Suppressor macrophage treated with lipopolysaccharide for 4 hours (primary cell): ENCODE measurements at regions not wholly inside any gene's neighbourhood (a gene's known extent, or its start where the extent isn't known, plus 50 kb on each side); places are given as distances from the start of the nearest gene placed in this dataset.
"Not testable (repeated sequence)": the region's sequence is repeated elsewhere in the genome, so short reads cannot be mapped to it uniquely, and the experiment has no call there.

Experiments used
- DNase-seq: peaks from one replicate; pipeline ENCODE4 v3.0.0-alpha.2; 2020

GRCh38 chr6:139531148-139532115 lies 157.0 kb upstream of the CITED2 start:
- DNase-seq, result no peak

DNA sequence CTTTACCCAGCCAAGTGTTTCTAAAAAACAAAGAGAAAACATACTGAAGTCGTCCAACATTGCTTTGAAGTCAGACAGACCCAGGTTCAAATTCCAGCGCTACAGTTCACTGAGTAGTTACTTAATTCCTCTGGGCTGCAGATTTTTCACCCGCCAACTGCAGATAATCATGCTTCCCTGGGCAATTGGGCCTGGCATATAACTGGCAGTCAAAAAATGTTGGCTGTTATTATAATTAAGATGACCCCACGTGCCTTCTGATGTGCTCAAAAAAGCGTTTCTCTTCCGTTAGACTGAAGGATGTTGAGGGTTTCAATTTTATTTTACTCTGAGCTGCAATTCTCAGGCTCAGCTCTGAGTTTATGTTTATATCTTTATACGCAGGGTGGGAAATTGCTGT lies 156.1 kb upstream of the CITED2 start:
- no peak for DNase-seq

DNA sequence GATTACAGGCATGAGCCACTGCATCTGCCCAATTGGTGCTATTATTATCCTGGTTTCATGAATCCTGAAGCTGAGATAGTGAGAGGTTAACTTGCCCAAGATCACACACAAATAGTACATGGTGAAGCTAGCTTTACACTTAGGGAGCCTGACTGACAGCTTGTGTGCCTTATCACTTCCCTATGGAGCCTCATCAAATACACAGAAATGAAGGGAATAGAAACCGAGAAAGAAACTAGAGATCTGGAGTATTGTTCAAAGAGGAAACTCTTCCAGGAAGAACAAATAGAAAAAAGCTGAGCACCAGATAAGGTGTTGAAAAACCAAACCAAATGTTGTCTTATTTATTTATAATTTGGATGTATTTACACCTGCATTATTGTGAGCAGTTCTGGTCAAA lies 155.0 kb upstream of the CITED2 start:
- no peak for DNase-seq

DNA sequence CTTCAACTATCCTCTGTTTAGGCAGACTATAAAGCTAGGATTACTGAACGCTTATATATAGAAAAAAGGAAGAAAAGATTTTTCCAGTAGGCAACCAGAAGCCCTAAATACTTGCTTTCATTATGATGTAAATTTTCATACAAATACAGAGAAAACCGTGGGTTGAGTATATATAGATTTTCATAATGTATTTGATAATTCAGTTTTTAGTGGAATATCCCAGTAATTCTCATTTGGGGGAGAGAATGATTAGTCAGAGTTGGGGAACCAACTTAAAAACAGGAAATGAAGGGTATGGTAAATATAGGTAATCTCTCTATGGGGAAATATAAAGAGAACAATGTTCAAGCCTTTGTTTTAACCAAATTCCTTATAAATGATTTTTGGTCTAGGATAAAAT lies 154.0 kb upstream of the CITED2 start:
- DNase-seq, result no peak

DNA sequence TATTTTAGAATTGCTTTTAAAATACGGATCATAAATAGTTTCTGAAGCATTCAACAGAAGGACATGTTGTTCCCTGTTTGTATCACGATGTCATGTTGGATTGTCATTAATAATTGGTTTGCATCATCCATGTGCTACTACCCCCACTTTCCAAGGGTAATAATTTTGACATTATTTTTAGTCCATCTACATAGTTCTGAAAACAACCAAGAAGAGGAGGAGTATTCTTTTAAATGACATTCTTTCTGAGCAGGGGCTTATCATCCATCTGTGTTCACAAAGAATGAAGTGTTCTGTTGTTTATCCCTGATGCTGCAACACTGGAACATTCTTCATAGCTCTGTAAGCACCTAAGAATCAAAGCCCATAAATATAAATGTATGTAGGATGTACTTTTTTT lies 151.0 kb upstream of the CITED2 start:
- DNase-seq, result no peak

- no peak for DNase-seq
Measured at GRCh38 chr6:139523986-139524385, 149.5 kb upstream of the CITED2 start.

DNA sequence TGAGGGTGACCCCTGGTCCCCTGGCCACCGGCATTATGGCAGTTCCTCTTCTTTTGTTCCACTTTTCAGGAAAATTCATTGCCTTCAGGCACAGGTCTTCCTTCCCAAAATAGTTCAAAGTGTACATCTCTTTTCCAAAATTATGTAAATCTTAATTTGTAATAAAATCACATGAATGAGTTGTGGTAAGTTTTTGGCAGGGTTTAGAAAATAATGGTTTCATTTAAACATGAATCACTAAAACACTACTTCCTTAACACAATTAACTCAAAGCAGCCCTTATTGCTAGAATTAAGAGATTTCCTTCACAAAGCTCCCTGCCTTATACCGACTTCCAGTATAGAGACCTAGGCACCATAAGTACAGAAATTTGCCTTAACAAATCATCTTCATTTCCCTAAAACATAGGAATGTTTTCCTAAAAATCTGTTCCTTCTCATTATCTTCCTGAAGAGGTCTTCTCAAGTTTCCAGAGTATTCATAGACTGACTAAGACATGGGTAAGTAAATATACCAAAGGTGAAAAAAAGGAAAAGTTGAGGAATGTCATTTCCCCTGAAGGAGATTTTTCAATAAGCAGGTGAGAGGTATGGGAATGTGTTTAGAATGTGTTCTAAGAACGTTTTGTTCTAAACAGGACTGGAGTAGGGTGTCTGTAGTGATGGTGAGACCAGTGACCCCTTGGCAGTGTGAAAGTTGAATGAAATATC lies 148.2 kb upstream of the CITED2 start:
- no peak for DNase-seq

GRCh38 chr6:139521338-139521737 lies 146.9 kb upstream of the CITED2 start:
- no peak for DNase-seq

DNA sequence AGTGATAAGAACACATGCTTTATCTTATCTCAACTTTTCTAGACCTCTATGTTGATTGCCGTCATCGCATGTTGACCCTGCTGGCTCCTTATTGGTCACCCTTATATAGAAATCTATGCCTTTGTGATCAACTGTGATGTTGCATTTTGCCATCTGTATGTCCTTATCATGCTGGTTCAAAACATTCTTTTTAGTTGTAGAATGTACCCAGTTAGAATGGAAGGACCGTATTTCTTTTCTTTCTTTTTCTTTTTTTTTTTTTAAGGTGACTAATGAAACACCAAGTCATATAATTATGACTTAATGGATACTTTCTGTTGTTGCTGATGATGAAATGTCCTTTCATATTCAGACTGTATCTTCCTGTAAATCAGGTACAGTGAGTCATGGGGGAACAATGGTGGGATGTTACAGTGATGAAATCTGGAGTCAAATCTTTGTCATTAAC lies 145.9 kb upstream of the CITED2 start:
- no peak for DNase-seq

DNA sequence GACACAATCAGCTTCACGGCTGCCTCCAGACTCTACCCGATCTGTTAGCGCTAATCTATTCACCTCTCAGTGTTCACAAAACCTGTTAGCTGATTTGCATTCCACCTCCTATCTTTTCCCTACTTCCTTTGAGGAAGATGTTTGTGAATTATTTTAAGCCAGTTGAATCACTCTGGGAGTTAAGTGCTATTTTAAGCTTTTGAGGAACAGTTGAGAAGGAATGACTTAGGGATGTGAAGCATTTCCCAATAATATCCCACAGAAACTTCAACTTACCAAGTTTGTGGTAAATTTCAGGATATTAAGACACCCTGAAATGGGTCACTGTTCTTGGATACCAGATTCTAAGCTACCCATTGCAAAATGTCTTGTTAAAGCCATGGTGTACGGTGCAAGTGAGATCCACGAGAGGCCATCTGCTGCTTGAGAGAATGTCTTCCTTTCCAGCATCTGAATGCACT lies 145.2 kb upstream of the CITED2 start:
- no peak for DNase-seq

GRCh38 chr6:139519097-139519496 lies 144.6 kb upstream of the CITED2 start:
- no peak for DNase-seq

- DNase-seq, result no peak
Measured at GRCh38 chr6:139518556-139519091, 144.2 kb upstream of the CITED2 start.

- not testable (repeated sequence) for DNase-seq
Measured at GRCh38 chr6:139517998-139518555, 143.6 kb upstream of the CITED2 start.

- DNase-seq, result no peak
Measured at GRCh38 chr6:139515511-139515910, 141.1 kb upstream of the CITED2 start.

GRCh38 chr6:139514819-139515218 lies 140.4 kb upstream of the CITED2 start:
- DNase-seq, result no peak

GRCh38 chr6:139510040-139510790 lies 135.8 kb upstream of the CITED2 start:
- no peak for DNase-seq

DNA sequence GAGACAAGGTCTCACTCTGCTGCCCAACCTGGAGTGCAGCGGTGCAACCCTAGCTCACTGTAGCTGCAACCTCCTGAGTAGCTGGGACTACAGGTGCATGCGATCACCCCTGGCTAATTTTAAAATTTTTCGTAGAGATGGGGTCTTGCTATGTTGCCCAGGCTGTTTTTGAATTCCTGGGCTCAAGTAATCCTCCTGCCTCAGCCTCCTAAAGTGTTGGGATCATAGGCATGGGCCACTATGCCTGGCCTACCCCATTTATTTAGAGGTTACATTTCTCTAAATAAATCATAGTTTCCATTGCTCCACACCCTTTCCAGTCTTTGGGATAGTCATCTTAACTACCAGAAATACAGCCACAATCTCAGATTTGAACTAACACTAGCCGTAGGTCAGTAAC lies 134.7 kb upstream of the CITED2 start:
- DNase-seq, result no peak

- no peak for DNase-seq
Measured at GRCh38 chr6:139508576-139508975, 134.1 kb upstream of the CITED2 start.

DNA sequence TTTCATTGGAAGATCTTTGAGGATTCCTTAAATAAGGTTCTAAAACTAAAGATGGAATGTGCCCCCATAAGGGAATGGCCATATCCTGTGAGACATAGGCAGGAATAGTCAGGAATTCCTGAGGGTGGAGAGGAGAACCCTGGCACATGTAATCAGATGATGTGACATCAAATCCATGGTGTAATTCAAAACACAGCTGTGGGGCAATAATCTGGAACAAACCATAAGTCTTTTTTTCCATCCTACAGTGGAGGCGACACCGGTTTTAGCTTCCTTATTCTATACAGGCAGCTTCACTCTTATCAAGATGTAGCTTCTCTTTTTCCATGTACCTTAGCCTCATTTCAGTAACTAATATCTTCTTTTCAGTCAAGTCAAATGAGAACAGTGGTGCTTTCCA lies 133.6 kb upstream of the CITED2 start:
- no peak for DNase-seq

DNA sequence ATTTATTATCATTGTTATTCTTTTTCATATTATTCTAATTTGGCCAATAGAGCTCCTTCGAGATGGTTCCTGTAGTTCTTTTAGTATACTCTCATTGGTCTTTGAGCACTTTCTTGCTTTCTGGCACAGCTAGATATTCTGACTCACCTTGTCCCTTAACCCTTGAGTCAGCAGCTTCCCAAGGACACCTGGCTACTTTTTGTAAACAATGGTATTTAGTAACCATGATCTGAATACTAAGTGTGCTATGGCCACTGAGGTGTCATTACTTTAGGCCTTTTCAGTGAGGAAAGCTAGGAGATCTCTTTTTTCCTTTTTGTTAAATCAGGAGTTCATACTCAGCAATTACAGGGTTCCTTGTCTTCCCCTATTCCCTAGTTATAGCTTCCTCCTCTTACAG lies 126.5 kb upstream of the CITED2 start:
- DNase-seq, result no peak

GRCh38 chr6:139498715-139499114 lies 124.3 kb upstream of the CITED2 start:
- no peak for DNase-seq

DNA sequence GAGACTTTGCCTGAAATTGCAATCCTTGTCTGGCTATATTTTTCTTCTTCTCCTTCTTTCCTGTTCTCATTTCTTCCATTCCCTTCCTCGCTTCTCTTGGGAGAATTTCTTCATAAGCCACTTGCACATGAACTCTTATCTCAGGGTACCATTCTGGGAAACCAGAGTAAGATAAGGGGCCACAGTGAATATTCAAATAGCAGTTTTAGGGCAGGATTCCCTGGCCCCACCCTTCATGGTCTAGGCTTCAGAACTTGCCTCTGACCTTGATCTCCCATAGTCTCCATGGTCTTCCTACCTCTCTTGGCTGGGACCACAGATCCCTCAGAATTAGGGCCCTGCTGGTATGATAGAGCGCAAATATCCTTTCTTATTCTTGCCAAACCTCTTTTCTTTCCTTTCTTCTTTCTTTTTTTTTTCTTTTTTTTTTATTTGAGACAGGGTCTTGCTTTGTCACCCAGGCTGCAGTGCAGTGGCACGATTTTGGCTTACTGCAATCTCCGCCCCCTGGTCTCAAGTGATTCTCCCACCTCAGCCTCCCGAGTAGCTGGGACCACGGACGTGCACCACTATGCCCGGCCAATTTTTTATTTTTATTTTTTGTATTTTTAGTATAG lies 123.0 kb upstream of the CITED2 start:
- DNase-seq, result no peak
